Astrocyte (in vitro differentiated cells and primary cell): ENCODE measurements at regions not wholly inside any gene's neighbourhood (a gene's known extent, or its start where the extent isn't known, plus 50 kb on each side); places are given as distances from the start of the nearest gene placed in this dataset.
"Not testable (repeated sequence)": the region's sequence is repeated elsewhere in the genome, so short reads cannot be mapped to it uniquely, and the experiment has no call there.

ENCODE experiments used
- DNase-seq: peaks from one replicate; pipeline ENCODE4 v3.0.0-alpha.2; 2010; ENCODE audit warnings: low read depth
- FAIRE-seq: peaks from 2 replicates; lab custom pipeline; 2011; peaks lifted over from hg19 to GRCh38; lab: Jason Lieb, UNC
- H2AFZ ChIP-seq: 2 replicates; pipeline ENCODE4 v1.6.0; 2012; ENCODE audit warnings: low read depth, low read length, inconsistent platforms
- H3K27ac ChIP-seq: 2 replicates; pipeline ENCODE4 v1.5.1; 2011; ENCODE audit warnings: low read depth, low read length, inconsistent platforms
- H3K27me3 ChIP-seq: 2 replicates; pipeline ENCODE4 v1.6.0; 2011; ENCODE audit warnings: low read length, inconsistent platforms; ENCODE audit not compliant: insufficient read depth
- H3K36me3 ChIP-seq: 2 replicates; pipeline ENCODE4 v1.5.1; 2011; ENCODE audit warnings: low read length, inconsistent platforms; ENCODE audit not compliant: insufficient read depth
- H3K4me1 ChIP-seq: 2 replicates; pipeline ENCODE4 v1.5.1; 2011; ENCODE audit warnings: low read length, inconsistent platforms; ENCODE audit not compliant: insufficient read depth
- H3K4me2 ChIP-seq: 2 replicates; pipeline ENCODE4 v1.6.0; 2012; ENCODE audit warnings: low read length, inconsistent platforms
- H3K4me3 ChIP-seq: 2 replicates; pipeline ENCODE4 v1.5.1; 2011; ENCODE audit warnings: low read depth, mild to moderate bottlenecking, low read length, inconsistent platforms; ENCODE audit not compliant: insufficient read depth
- H3K79me2 ChIP-seq: 2 replicates; pipeline ENCODE4 v1.6.0; 2012; ENCODE audit warnings: mild to moderate bottlenecking, low read length, inconsistent platforms; ENCODE audit not compliant: insufficient read depth
- H3K9ac ChIP-seq: 2 replicates; pipeline ENCODE4 v1.6.0; 2012; ENCODE audit warnings: mild to moderate bottlenecking, low read length, inconsistent platforms
- H3K9me3 ChIP-seq: 2 replicates; pipeline ENCODE4 v1.5.1; 2012; ENCODE audit warnings: low read depth, mild to moderate bottlenecking, low read length, inconsistent platforms; ENCODE audit not compliant: insufficient read depth
- H4K20me1 ChIP-seq: 2 replicates; pipeline ENCODE4 v1.6.0; 2012; ENCODE audit warnings: low read length, inconsistent platforms; ENCODE audit not compliant: insufficient read depth
- H3K27ac Mint-ChIP-seq: one replicate; pipeline ENCODE4 v1.8.0; 2021; ENCODE audit warnings: mild to moderate bottlenecking, mixed read lengths; ENCODE audit not compliant: unreplicated experiment
- H3K27me3 Mint-ChIP-seq: one replicate; pipeline ENCODE4 v1.8.0; 2021; ENCODE audit warnings: low read depth, mixed read lengths; ENCODE audit not compliant: unreplicated experiment
- H3K36me3 Mint-ChIP-seq: one replicate; pipeline ENCODE4 v1.8.0; 2021; ENCODE audit warnings: low read depth, mixed read lengths; ENCODE audit not compliant: unreplicated experiment
- H3K4me1 Mint-ChIP-seq: one replicate; pipeline ENCODE4 v1.8.0; 2021; ENCODE audit warnings: low read depth, mixed read lengths; ENCODE audit not compliant: unreplicated experiment
- H3K4me3 Mint-ChIP-seq: one replicate; pipeline ENCODE4 v1.8.0; 2021; ENCODE audit warnings: mild to moderate bottlenecking, moderate library complexity, mixed read lengths; ENCODE audit not compliant: unreplicated experiment
- H3K9me3 Mint-ChIP-seq: one replicate; pipeline ENCODE4 v1.8.0; 2021; ENCODE audit warnings: mild to moderate bottlenecking, mixed read lengths; ENCODE audit not compliant: unreplicated experiment

- H3K27me3 ChIP-seq, H3K27ac ChIP-seq, H3K36me3 ChIP-seq, H3K36me3 Mint-ChIP-seq, H2AFZ ChIP-seq, H4K20me1 ChIP-seq, H3K4me3 Mint-ChIP-seq, H3K4me2 ChIP-seq, H3K27me3 Mint-ChIP-seq, H3K4me3 ChIP-seq, H3K9ac ChIP-seq, H3K4me1 Mint-ChIP-seq, H3K27ac Mint-ChIP-seq, H3K9me3 ChIP-seq, FAIRE-seq, H3K79me2 ChIP-seq, H3K9me3 Mint-ChIP-seq, DNase-seq, H3K4me1 ChIP-seq: not testable (repeated sequence)
These were observed 177.2 kb downstream of the LMLN start for GRCh38 chr3:198137038-198137835.

GRCh38 chr3:198138205-198138604, 178.2 kb downstream of the LMLN start:
- not testable (repeated sequence) for H3K36me3 ChIP-seq, H3K4me3 Mint-ChIP-seq, FAIRE-seq, H3K27me3 ChIP-seq, H3K79me2 ChIP-seq, H2AFZ ChIP-seq, H3K27ac ChIP-seq, H3K9ac ChIP-seq, H3K4me1 Mint-ChIP-seq, H4K20me1 ChIP-seq, H3K27me3 Mint-ChIP-seq, H3K36me3 Mint-ChIP-seq, H3K27ac Mint-ChIP-seq, DNase-seq, H3K4me3 ChIP-seq, H3K4me2 ChIP-seq, H3K9me3 ChIP-seq, H3K9me3 Mint-ChIP-seq, H3K4me1 ChIP-seq

- not testable (repeated sequence) for H3K4me3 Mint-ChIP-seq, H3K27me3 Mint-ChIP-seq, FAIRE-seq
These were observed 179.0 kb downstream of the LMLN start for GRCh38 chr3:198139037-198139436.

GRCh38 chr3:198139513-198140167, 179.6 kb downstream of the LMLN start:
- not testable (repeated sequence) for H3K36me3 ChIP-seq, H3K9ac ChIP-seq, H3K27me3 ChIP-seq, H3K4me1 ChIP-seq, H3K4me3 Mint-ChIP-seq, H3K27ac Mint-ChIP-seq, H3K36me3 Mint-ChIP-seq, H3K9me3 Mint-ChIP-seq, H3K79me2 ChIP-seq, H3K27me3 Mint-ChIP-seq, DNase-seq, H3K9me3 ChIP-seq, H3K4me1 Mint-ChIP-seq, H3K4me3 ChIP-seq, H4K20me1 ChIP-seq, H3K27ac ChIP-seq, FAIRE-seq, H2AFZ ChIP-seq, H3K4me2 ChIP-seq

More at GRCh38 chr3:198139037-198139436, 179.0 kb downstream of the LMLN start:
- H3K36me3 Mint-ChIP-seq, H3K9ac ChIP-seq, H2AFZ ChIP-seq, H3K4me1 ChIP-seq, H3K4me2 ChIP-seq, H3K4me3 ChIP-seq, H3K4me1 Mint-ChIP-seq, H3K79me2 ChIP-seq, DNase-seq, H3K27me3 ChIP-seq, H4K20me1 ChIP-seq, H3K27ac Mint-ChIP-seq, H3K9me3 Mint-ChIP-seq, H3K9me3 ChIP-seq, H3K27ac ChIP-seq, H3K36me3 ChIP-seq: not testable (repeated sequence)

GRCh38 chr3:198143300-198144137, 183.5 kb downstream of the LMLN start:
- FAIRE-seq, H3K4me3 ChIP-seq, H3K4me3 Mint-ChIP-seq, H3K9ac ChIP-seq, H3K79me2 ChIP-seq, H3K36me3 Mint-ChIP-seq, H3K9me3 ChIP-seq, H4K20me1 ChIP-seq, H3K27me3 ChIP-seq, H3K4me2 ChIP-seq, H3K36me3 ChIP-seq, H3K27ac Mint-ChIP-seq, H3K27ac ChIP-seq, H3K4me1 ChIP-seq, H3K9me3 Mint-ChIP-seq, H2AFZ ChIP-seq, H3K4me1 Mint-ChIP-seq: not testable (repeated sequence)
- DNase-seq: peak; percentile 12
- H3K27me3 Mint-ChIP-seq: peaks cover 17% of the 10 kb centered on the region
